Esophagus squamous epithelium (tissue), 5 donors: ENCODE measurements at regions not wholly inside any gene's neighbourhood (a gene's known extent, or its start where the extent isn't known, plus 50 kb on each side); places are given as distances from the start of the nearest gene placed in this dataset.

ENCODE experiments used
- DNase-seq: peaks from one replicate; lab custom pipeline; 2025; lab: John Stamatoyannopoulos, UW
- H3K27ac ChIP-seq, 4 donors: fragments of 200-600 bp; sonication (generic); one replicate each; pipeline ENCODE4 v1.5.1; 2016 to 2019; ENCODE audit warnings: mild to moderate bottlenecking in 1 of 4
- H3K27me3 ChIP-seq, 4 donors: fragments of 200-600 bp; sonication (generic); 1 replicate in 3 of 4; 2 replicates in 1 of 4; pipeline versions ENCODE4 v1.5.1 to v1.6.0; 2017 to 2021; ENCODE audit warnings: antibody characterized with exemption in 1 of 4
- H3K36me3 ChIP-seq, 3 donors: fragments of 200-600 bp; sonication (generic); one replicate each; pipeline ENCODE4 v1.5.1; 2016 to 2019
- H3K4me1 ChIP-seq, 3 donors: fragments of 200-600 bp; sonication (generic); one replicate each; pipeline ENCODE4 v1.5.1; 2017 to 2019
- H3K4me3 ChIP-seq, 4 donors: fragments of 200-600 bp; sonication (generic); 1 replicate in 3 of 4; 2 replicates in 1 of 4; pipeline ENCODE4 v1.5.1; 2016 to 2019; ENCODE audit warnings: mild to moderate bottlenecking in 2 of 4, moderate library complexity in 1 of 4
- H3K9me3 ChIP-seq, 3 donors: fragments of 200-600 bp; sonication (generic); one replicate each; pipeline ENCODE4 v1.5.1; 2016 to 2019
- CTCF ChIP-seq, 6 experiments: fragments of 450-650 bp in 4 of 6; fragments of 200-600 bp in 2 of 6; sonication (generic) in 2 of 6; IDR thresholded peaks; one replicate each; pipeline ENCODE4 v1.5.1; 2016 to 2019; ENCODE audit warnings: antibody characterized with exemption in 6 of 6, mild to moderate bottlenecking in 4 of 6, moderate library complexity in 4 of 6
- POLR2A ChIP-seq, 4 donors: fragments of 450-650 bp; IDR thresholded peaks; one replicate each; pipeline ENCODE4 v1.6.1; 2017; ENCODE audit warnings: antibody characterized with exemption in 4 of 4, mild to moderate bottlenecking in 4 of 4, moderate library complexity in 3 of 4
- WGBS, 2 donors: methylation state at CpG; one replicate each; pipeline ENCODE4 v1.1.5; 2018; 5-methylcytosine and 5-hydroxymethylcytosine counted together
- intact Hi-C: fragments of 100-400 bp; cut with DNase I; formaldehyde crosslinking; loops from one replicate; pipeline ENCODE4 v1.15.0; 2022
- donor health status: DM: yes; HTN: yes; CAD: no.

GRCh38 chr3:144458283-144458682 lies 486.7 kb downstream of the DIPK2A start:
- no peak for DNase-seq
- no peak overlapping the region for H3K4me3 ChIP-seq
- WGBS, 2 donors = 68 to 79% methylated on average over 2 of the region's 2 CpGs
- no peak overlapping the region for H3K27ac ChIP-seq
- no peaks in the 10 kb centered on the region for H3K4me1 ChIP-seq
- H3K9me3 ChIP-seq = no peaks in the 10 kb centered on the region
- no peaks in the 10 kb centered on the region for H3K36me3 ChIP-seq
- intact Hi-C loops = no loop called here
- TF ChIP-seq CTCF (IDR thresholded peaks at IDR 0.05) (no peak), POLR2A (IDR thresholded peaks at IDR 0.05) (no peak)
- H3K27me3 ChIP-seq = no peaks in the 10 kb centered on the region

GRCh38 chr3:144462337-144462736 lies 490.7 kb downstream of the DIPK2A start:
- intact Hi-C loops = no loop called here
- no peaks in the 10 kb centered on the region for H3K27me3 ChIP-seq
- H3K36me3 ChIP-seq = no peaks in the 10 kb centered on the region
- DNase-seq = no peak
- 90 to 100% methylated on average over 1 of the region's 1 CpG for WGBS, 2 donors
- H3K9me3 ChIP-seq = no peaks in the 10 kb centered on the region
- H3K4me3 ChIP-seq = no peak overlapping the region
- H3K27ac ChIP-seq = no peak overlapping the region
- no peaks in the 10 kb centered on the region for H3K4me1 ChIP-seq
- TF ChIP-seq POLR2A (IDR thresholded peaks at IDR 0.05) (no peak), CTCF (IDR thresholded peaks at IDR 0.05) (no peak)

GRCh38 chr3:144463911-144464310 lies 492.3 kb downstream of the DIPK2A start:
- intact Hi-C loops = no loop called here
- DNase-seq = no peak

DNA sequence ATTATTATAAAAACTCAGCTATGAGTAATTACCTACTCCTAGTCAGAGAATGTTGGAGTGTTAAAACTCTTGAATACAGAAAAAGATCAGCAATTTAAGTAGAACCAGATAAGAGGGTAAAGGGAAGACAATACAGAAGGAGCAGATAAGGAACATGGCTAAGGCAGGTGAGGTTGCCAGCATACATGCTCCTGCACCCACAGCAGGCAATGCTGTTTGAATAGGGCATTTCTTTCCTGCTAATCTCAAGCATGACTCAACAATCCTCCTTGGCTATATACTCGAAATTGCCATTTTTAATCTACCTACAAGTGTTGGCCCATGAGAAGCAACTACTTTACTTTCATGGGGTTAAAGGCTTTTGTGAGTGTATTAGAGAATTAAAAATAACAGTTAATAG lies 494.5 kb downstream of the DIPK2A start:
- DNase-seq = no peak
- Histone ChIP-seq H3K27me3 (no peaks in the 10 kb centered on the region), H3K36me3 (no peaks in the 10 kb centered on the region), H3K4me3 (no peak overlapping the region), H3K27ac (no peak overlapping the region), H3K4me1 (no peaks in the 10 kb centered on the region), H3K9me3 (no peaks in the 10 kb centered on the region)
- 42 to 47% methylated on average over 1 of the region's 1 CpG for WGBS, 2 donors
- no peak for TF ChIP-seq CTCF (IDR thresholded peaks at IDR 0.05)
- no peak for TF ChIP-seq POLR2A (IDR thresholded peaks at IDR 0.05)
- intact Hi-C loops = no loop called here

More at GRCh38 chr3:144463911-144464310, 492.3 kb downstream of the DIPK2A start:
- Histone ChIP-seq H3K4me1 (no peaks in the 10 kb centered on the region), H3K36me3 (no peaks in the 10 kb centered on the region), H3K4me3 (no peak overlapping the region), H3K9me3 (no peaks in the 10 kb centered on the region), H3K27me3 (no peaks in the 10 kb centered on the region), H3K27ac (no peak overlapping the region)
- TF ChIP-seq POLR2A (IDR thresholded peaks at IDR 0.05) (no peak), CTCF (IDR thresholded peaks at IDR 0.05) (no peak)
- WGBS, 2 donors = 81 to 82% methylated on average over 3 of the region's 3 CpGs

- Histone ChIP-seq H3K4me3 (no peak overlapping the region), H3K27ac (no peak overlapping the region), H3K9me3 (no peaks in the 10 kb centered on the region), H3K27me3 (no peaks in the 10 kb centered on the region), H3K4me1 (no peaks in the 10 kb centered on the region), H3K36me3 (no peaks in the 10 kb centered on the region)
- DNase-seq = no peak
- intact Hi-C loops = no loop called here
- WGBS, 2 donors = 71 to 80% methylated on average over 2 of the region's 2 CpGs
- TF ChIP-seq CTCF (IDR thresholded peaks at IDR 0.05) (no peak), POLR2A (IDR thresholded peaks at IDR 0.05) (no peak)
Observed at GRCh38 chr3:144466540-144466939, 494.9 kb downstream of the DIPK2A start.
